Fibroblast of villous mesenchyme (primary cell): ENCODE measurements at regions not wholly inside any gene's neighbourhood (a gene's known extent, or its start where the extent isn't known, plus 50 kb on each side); places are given as distances from the start of the nearest gene placed in this dataset.

Experiments
- DNase-seq: peaks from one replicate; pipeline ENCODE4 v3.0.0-alpha.2; 2010; ENCODE audit warnings: low read depth
- H3K4me3 ChIP-seq: 2 replicates; pipeline ENCODE4 v1.5.1; 2011; ENCODE audit warnings: low read depth, mild to moderate bottlenecking, low read length
- CTCF ChIP-seq: IDR thresholded peaks from 2 replicates; pipeline ENCODE4 v1.5.1; 2012; ENCODE audit warnings: low read depth, mild to moderate bottlenecking, low read length; ENCODE audit not compliant: insufficient read depth

GRCh38 chr21:16044676-16045075, 314.9 kb downstream of the USP25 start:
- TF ChIP-seq CTCF, result no peak
- DNase-seq, result no peak
- H3K4me3 ChIP-seq, result no peak overlapping the region

GRCh38 chr21:16046656-16047330, 317.0 kb downstream of the USP25 start:
- no peak overlapping the region for H3K4me3 ChIP-seq

GRCh38 chr21:16047904-16048303, 318.1 kb downstream of the USP25 start:
- peak; percentile 72 for DNase-seq
- no peak overlapping the region for H3K4me3 ChIP-seq
- no peak for TF ChIP-seq CTCF

More at GRCh38 chr21:16046656-16047330, 317.0 kb downstream of the USP25 start:
- no peak for TF ChIP-seq CTCF
- DNase-seq, result peak; percentile 39

GRCh38 chr21:16055014-16055413, 325.2 kb downstream of the USP25 start:
- DNase-seq, result no peak
- no peak overlapping the region for H3K4me3 ChIP-seq
- TF ChIP-seq CTCF, result no peak

GRCh38 chr21:16058896-16059295, 329.1 kb downstream of the USP25 start:
- H3K4me3 ChIP-seq, result no peak overlapping the region
- DNase-seq, result no peak
- TF ChIP-seq CTCF, result no peak

- TF ChIP-seq CTCF, result no peak
- H3K4me3 ChIP-seq, result no peak overlapping the region
- no peak for DNase-seq
These were observed 330.2 kb downstream of the USP25 start for GRCh38 chr21:16059981-16060380.

- no peak for DNase-seq
- H3K4me3 ChIP-seq, result no peak overlapping the region
- TF ChIP-seq CTCF, result no peak
These were observed 331.4 kb downstream of the USP25 start for GRCh38 chr21:16061194-16061593.
